Neural crest cell (in vitro differentiated cells): ENCODE measurements at regions not wholly inside any gene's neighbourhood (a gene's known extent, or its start where the extent isn't known, plus 50 kb on each side); places are given as distances from the start of the nearest gene placed in this dataset.
"Not testable (repeated sequence)": the region's sequence is repeated elsewhere in the genome, so short reads cannot be mapped to it uniquely, and the experiment has no call there.

Experiments used
- DNase-seq: peaks from one replicate; pipeline ENCODE4 v3.0.0; 2021; ENCODE audit warnings: low read depth, mixed read lengths, low spot score
- H3K27ac Mint-ChIP-seq: one replicate; pipeline ENCODE4 v1.8.0; 2021; ENCODE audit warnings: mild to moderate bottlenecking, mixed read lengths; ENCODE audit not compliant: unreplicated experiment
- H3K27me3 Mint-ChIP-seq: 2 replicates; pipeline ENCODE4 v1.8.0; 2021; ENCODE audit warnings: low read depth, mild to moderate bottlenecking, mixed read lengths
- H3K36me3 Mint-ChIP-seq: 2 replicates; pipeline ENCODE4 v1.8.0; 2021; ENCODE audit warnings: low read depth, mild to moderate bottlenecking, mixed read lengths
- H3K4me1 Mint-ChIP-seq: 2 replicates; pipeline ENCODE4 v1.8.0; 2021; ENCODE audit warnings: mixed read lengths
- H3K4me3 Mint-ChIP-seq: one replicate; pipeline ENCODE4 v1.8.0; 2021; ENCODE audit warnings: mild to moderate bottlenecking, mixed read lengths
- H3K9me3 Mint-ChIP-seq: 2 replicates; pipeline ENCODE4 v1.8.0; 2021; ENCODE audit warnings: mixed read lengths
- TF ChIP-seq, protein P1 (sequence below): fragments of 200-600 bp; sonication (generic); conservative IDR thresholded peaks from 2 replicates; pipeline ENCODE4 v1.5.0; 2021; ENCODE audit warnings: antibody characterized with exemption, mild to moderate bottlenecking

DNA sequence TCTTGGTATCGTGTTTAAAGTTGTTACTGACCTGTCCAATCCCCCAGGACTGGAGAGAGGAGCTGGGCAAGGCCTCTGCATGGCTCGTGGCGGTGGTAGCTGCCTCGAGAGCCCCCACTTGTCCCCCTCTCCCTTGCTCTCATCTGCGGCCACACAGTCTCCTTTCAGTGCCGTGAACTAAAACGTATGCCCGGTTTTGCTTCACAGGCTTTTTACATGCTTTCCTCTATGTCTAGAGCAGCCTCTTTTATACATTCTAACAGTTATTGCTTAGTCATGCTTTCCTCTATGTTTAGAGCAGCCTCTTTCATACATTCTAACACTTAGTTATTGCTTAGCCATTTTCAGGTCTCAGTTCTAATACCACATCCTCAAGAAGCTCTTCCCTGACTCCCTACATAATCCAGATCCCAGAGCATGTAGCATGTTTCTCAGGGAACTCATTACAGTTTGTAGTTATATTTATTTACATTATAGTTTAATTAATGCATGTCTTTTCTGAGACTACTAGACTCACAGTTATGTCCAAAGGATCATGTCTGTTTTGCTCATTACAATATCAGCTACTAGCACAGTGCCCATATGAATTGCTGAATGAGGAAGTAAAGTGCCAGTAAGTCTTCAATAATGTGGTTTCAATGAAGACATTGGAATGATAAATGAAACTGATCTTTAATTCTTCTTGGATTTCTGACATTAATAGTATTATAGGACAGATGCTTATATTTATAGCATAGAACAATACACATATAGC lies 66.5 kb upstream of the TBL1XR1 start:
- TF ChIP-seq, protein P1, sequence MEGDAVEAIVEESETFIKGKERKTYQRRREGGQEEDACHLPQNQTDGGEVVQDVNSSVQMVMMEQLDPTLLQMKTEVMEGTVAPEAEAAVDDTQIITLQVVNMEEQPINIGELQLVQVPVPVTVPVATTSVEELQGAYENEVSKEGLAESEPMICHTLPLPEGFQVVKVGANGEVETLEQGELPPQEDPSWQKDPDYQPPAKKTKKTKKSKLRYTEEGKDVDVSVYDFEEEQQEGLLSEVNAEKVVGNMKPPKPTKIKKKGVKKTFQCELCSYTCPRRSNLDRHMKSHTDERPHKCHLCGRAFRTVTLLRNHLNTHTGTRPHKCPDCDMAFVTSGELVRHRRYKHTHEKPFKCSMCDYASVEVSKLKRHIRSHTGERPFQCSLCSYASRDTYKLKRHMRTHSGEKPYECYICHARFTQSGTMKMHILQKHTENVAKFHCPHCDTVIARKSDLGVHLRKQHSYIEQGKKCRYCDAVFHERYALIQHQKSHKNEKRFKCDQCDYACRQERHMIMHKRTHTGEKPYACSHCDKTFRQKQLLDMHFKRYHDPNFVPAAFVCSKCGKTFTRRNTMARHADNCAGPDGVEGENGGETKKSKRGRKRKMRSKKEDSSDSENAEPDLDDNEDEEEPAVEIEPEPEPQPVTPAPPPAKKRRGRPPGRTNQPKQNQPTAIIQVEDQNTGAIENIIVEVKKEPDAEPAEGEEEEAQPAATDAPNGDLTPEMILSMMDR, result no peak
- H3K36me3 Mint-ChIP-seq, result no peaks in the 10 kb centered on the region
- no peaks in the 10 kb centered on the region for H3K27me3 Mint-ChIP-seq
- no peak overlapping the region for H3K4me3 Mint-ChIP-seq
- no peak for DNase-seq
- H3K27ac Mint-ChIP-seq, result no peak overlapping the region
- peaks cover 3% of the 10 kb centered on the region for H3K9me3 Mint-ChIP-seq
- H3K4me1 Mint-ChIP-seq, result peaks cover 5% of the 10 kb centered on the region

DNA sequence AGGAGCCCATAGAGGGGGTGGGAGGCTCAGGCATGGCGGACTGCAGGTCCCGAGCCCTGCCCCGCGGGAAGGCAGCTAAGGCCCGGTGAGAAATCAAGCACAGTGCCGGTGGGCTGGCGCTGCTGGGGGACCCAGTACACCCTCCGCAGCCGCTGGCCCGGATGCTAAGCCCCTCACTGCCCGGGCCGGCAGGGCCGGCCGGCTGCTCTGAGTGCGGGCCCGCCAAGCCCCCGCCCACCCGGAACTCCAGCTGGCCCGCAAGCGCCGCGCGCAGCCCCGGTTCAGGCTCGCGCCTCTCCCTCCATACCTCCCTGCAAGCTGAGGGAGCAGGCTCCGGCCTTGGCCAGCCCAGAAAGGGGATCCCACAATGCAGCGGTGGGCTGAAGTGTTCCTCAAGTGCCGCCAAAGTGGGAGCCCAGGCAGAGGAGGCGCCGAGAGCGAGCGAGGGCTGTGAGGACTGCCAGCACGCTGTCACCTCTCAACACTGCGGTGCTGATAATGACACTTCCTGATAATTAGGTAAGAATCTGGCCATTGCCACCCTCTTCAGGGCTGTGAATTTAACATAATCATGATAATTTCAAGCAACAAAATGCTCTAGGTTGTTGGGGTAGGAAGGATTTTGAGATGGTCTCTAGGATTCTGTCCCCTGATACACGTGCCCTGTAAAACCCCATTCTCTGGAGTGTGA lies 74.7 kb upstream of the TBL1XR1 start:
- not testable (repeated sequence) for H3K9me3 Mint-ChIP-seq, H3K27ac Mint-ChIP-seq, H3K4me3 Mint-ChIP-seq, H3K36me3 Mint-ChIP-seq, DNase-seq, H3K27me3 Mint-ChIP-seq, H3K4me1 Mint-ChIP-seq

DNA sequence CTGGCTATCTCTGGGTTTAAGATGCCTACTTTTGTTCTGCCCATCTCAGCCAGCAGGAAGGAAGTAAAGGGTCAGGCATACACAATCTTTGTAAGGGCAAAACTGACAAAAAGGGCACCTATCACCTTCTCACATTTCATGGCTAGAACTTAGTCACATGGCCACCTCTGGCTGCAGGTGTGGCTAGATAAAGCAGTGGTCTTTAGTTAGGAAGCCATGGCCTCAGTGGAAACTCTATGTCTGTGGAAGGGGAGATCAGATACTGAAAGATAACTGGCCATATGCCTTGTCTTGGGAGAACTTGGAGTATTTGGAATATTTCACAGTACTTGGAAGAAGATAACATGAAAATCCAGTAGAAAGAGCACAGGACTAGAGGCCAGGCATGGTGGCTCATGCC lies 80.7 kb upstream of the TBL1XR1 start:
- Mint-ChIP-seq H3K9me3 (no peaks in the 10 kb centered on the region), H3K4me3 (no peak overlapping the region), H3K4me1 (peaks cover 13% of the 10 kb centered on the region), H3K27ac (no peak overlapping the region), H3K27me3 (no peaks in the 10 kb centered on the region), H3K36me3 (no peaks in the 10 kb centered on the region)
- DNase-seq, result no peak
- TF ChIP-seq, protein P1, result no peak

DNA sequence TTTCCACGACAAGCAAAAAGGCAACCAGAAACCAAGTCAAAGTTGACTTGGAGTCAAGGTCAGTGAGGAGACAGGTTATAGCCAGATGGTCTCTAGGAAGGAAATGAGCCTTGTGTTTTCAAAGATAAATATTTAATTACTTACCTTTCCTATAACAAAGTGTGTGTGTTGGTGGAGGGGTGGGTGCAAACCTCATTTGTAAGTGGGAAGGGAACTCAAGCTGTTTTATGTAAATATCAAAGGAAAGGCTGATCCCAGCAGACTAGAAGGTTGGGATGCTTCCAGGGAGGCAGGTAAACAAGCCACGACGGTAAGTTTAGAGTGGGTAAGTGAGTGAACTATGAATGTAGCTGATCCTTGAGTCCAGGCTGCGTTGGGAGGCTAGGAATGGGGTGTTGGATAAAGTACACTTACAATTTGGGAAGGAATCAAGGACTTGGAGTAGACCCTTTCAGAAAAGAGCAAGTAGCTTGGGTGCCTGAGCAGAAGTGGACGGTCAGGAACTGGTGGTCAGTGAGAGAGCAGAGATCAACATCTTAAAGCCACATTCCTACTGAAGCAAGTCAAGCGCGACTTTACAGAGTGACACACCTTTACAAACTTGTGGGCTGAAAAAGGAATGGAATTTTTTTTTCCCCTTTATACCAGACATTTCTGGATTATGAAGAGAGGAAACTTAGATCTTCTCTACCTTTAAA lies 82.0 kb upstream of the TBL1XR1 start:
- H3K27ac Mint-ChIP-seq, result no peak overlapping the region
- TF ChIP-seq, protein P1, result no peak
- H3K4me3 Mint-ChIP-seq, result no peak overlapping the region
- no peaks in the 10 kb centered on the region for H3K27me3 Mint-ChIP-seq
- DNase-seq, result no peak
- no peaks in the 10 kb centered on the region for H3K36me3 Mint-ChIP-seq
- H3K9me3 Mint-ChIP-seq, result no peaks in the 10 kb centered on the region
- H3K4me1 Mint-ChIP-seq, result peaks cover 17% of the 10 kb centered on the region

DNA sequence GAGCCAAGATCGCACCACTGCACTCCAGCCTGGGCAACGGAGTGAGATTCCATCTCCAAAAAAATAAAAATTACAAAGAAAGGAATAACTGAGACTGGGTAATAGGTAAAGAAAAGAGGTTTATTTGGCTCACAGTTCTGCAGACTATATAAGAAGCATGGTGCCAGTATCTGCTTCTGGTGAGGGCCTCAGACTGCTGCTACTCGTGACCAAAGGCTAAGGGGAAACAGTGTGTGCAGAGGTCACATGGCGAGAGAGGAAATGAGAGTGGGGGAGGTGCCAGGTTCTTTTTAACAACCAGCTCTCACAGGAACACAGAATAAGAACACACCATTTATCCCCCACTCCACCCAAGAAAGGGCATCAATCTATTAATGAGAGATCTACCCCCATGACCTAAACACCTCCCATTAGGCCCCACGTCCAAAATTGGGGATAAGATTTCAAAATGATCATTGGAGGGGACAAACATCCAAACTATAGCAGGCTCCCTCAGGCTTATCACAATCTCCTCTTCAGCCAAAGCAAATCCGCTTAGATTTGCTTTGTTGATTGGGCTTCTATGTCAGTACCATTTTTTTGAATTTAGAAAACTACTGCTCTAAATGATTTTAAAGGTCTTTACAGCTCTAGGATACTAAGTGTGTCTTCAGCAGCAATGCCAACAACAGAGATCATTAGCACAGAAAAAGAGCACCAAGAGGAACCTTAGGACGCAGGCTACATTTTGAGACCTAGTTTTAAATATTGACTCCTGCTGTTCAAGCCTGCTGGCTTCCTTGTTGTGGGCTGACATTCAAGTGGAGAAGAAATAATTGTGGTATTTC lies 84.2 kb upstream of the TBL1XR1 start:
- no peak for DNase-seq
- Mint-ChIP-seq H3K27ac (no peak overlapping the region), H3K36me3 (no peaks in the 10 kb centered on the region), H3K27me3 (no peaks in the 10 kb centered on the region), H3K9me3 (no peaks in the 10 kb centered on the region), H3K4me1 (peaks cover 22% of the 10 kb centered on the region), H3K4me3 (no peak overlapping the region)
- TF ChIP-seq, protein P1, result no peak
